Ishikawa (cell line): ENCODE measurements at regions not wholly inside any gene's neighbourhood (a gene's known extent, or its start where the extent isn't known, plus 50 kb on each side); places are given as distances from the start of the nearest gene placed in this dataset.

Source experiments
- CEBPB ChIP-seq: IDR thresholded peaks from 2 replicates; pipeline ENCODE4 v1.6.1; 2012
- CREB1 ChIP-seq: IDR thresholded peaks from 2 replicates; pipeline ENCODE4 v1.6.1; 2012; ENCODE audit warnings: low read depth
- EGR1 ChIP-seq: IDR thresholded peaks from 2 replicates; pipeline ENCODE4 v1.6.1; 2012
- EP300 ChIP-seq: IDR thresholded peaks from 2 replicates; pipeline ENCODE4 v1.6.1; 2012; ENCODE audit warnings: borderline replicate concordance
- FOXM1 ChIP-seq: IDR thresholded peaks from 2 replicates; pipeline ENCODE4 v1.6.1; 2012; ENCODE audit warnings: low read depth, borderline replicate concordance
- NFIC ChIP-seq: IDR thresholded peaks from 2 replicates; pipeline ENCODE4 v1.6.1; 2012
- RAD21 ChIP-seq: IDR thresholded peaks from 2 replicates; pipeline ENCODE4 v1.6.1; 2012; ENCODE audit warnings: low read depth
- TAF1 ChIP-seq: IDR thresholded peaks from 2 replicates; pipeline ENCODE4 v1.6.1; 2012; ENCODE audit warnings: low read depth, mild to moderate bottlenecking
- TCF12 ChIP-seq: IDR thresholded peaks from 2 replicates; pipeline ENCODE4 v1.6.1; 2012; ENCODE audit warnings: low read depth
- TEAD4 ChIP-seq: IDR thresholded peaks from 2 replicates; pipeline ENCODE4 v1.6.1; 2012
- YY1 ChIP-seq: IDR thresholded peaks from 2 replicates; pipeline ENCODE4 v1.6.1; 2012; ENCODE audit warnings: low read depth
- ZBTB7A ChIP-seq: IDR thresholded peaks from 2 replicates; pipeline ENCODE4 v1.6.1; 2012; ENCODE audit warnings: low read depth
- TF ChIP-seq, protein P1 (sequence below): IDR thresholded peaks from 2 replicates; pipeline ENCODE4 v1.6.1; 2012; ENCODE audit warnings: low read depth, mild to moderate bottlenecking
- TF ChIP-seq, protein P2 (sequence below): IDR thresholded peaks from 2 replicates; pipeline ENCODE4 v1.6.1; 2012
- TF ChIP-seq, protein P3 (sequence below): IDR thresholded peaks from 2 replicates; pipeline ENCODE4 v1.6.1; 2012

DNA sequence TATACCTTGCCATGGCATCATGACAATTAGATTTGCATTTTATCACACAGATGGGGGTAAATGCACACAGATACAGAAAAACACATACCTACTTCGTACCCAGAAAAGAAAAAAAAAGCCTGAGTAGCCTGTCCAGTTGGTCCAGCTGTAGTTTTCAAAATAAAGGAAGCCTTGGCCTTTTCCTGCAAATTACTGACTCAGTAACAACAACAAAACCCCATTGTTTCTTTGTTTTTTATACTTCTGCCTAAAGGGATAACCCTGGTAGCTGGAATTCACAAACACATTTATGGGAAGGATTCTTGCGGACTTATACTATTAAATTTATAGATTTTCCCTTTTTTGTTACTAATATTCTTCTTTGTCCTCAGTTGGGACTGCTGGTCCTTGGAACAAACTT is 156.4 kb upstream of the PCDH10 start:
- TF ChIP-seq, protein P1, sequence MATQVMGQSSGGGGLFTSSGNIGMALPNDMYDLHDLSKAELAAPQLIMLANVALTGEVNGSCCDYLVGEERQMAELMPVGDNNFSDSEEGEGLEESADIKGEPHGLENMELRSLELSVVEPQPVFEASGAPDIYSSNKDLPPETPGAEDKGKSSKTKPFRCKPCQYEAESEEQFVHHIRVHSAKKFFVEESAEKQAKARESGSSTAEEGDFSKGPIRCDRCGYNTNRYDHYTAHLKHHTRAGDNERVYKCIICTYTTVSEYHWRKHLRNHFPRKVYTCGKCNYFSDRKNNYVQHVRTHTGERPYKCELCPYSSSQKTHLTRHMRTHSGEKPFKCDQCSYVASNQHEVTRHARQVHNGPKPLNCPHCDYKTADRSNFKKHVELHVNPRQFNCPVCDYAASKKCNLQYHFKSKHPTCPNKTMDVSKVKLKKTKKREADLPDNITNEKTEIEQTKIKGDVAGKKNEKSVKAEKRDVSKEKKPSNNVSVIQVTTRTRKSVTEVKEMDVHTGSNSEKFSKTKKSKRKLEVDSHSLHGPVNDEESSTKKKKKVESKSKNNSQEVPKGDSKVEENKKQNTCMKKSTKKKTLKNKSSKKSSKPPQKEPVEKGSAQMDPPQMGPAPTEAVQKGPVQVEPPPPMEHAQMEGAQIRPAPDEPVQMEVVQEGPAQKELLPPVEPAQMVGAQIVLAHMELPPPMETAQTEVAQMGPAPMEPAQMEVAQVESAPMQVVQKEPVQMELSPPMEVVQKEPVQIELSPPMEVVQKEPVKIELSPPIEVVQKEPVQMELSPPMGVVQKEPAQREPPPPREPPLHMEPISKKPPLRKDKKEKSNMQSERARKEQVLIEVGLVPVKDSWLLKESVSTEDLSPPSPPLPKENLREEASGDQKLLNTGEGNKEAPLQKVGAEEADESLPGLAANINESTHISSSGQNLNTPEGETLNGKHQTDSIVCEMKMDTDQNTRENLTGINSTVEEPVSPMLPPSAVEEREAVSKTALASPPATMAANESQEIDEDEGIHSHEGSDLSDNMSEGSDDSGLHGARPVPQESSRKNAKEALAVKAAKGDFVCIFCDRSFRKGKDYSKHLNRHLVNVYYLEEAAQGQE = no peak
- TF ChIP-seq FOXM1 = no peak
- no peak for TF ChIP-seq ZBTB7A

DNA sequence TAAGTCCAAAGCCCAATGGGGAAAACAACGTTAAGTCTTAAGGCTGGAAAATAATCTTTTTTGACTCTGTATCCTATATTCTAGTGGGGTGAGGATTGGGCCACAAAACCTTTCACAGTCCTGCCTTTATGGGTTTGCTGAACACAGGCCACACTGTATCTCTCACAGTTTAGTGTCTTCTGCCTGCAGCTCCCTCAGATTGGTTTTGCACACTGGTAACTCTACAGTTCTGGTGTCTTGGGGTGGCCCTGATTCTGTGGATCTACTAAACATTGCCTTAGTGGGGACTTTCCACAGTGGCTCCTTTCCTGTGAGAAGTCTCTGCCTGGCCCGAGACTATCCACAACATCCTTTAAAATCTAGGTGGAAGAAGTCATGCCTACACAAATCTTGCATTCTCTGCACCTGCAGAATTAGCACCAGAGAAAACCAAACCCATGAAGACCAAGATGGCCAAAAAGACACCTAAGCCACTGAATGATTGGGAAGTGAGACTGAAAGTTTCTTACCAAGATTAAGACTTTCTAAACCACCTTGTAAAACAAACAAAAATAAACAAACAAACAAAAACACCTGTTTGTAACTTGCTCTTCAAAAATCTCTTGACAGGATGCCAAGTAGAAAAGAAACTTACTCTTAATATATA is 150.4 kb upstream of the PCDH10 start:
- no peak for TF ChIP-seq EGR1

DNA sequence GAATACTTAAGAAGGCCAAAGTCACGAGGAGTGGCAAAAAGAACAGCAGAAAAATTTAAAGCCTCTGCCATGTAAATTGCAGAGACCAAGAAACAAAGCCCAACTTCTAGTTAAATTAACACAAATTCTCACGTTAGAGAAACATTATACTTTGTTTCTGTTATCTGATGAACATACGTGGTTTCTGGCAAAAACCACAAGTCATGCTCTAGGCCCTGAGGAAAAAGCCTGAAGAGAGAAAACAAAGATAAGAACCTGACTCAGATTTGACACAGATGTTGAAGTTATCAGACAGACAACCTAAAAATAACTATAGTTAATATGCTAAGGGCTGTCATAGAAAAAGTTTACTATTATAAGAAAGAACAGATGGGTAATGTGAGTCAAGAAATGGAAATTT is 149.1 kb upstream of the PCDH10 start:
- TF ChIP-seq TAF1 (no peak), CREB1 (no peak), ZBTB7A (no peak), NFIC (no peak), FOXM1 (no peak), TCF12 (no peak), RAD21 (no peak), EP300 (no peak), YY1 (no peak), CEBPB (no peak), TEAD4 (no peak), EGR1 (no peak)
- TF ChIP-seq, protein P1 = no peak
- TF ChIP-seq, protein P2, sequence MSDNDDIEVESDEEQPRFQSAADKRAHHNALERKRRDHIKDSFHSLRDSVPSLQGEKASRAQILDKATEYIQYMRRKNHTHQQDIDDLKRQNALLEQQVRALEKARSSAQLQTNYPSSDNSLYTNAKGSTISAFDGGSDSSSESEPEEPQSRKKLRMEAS = no peak
- TF ChIP-seq, protein P3, sequence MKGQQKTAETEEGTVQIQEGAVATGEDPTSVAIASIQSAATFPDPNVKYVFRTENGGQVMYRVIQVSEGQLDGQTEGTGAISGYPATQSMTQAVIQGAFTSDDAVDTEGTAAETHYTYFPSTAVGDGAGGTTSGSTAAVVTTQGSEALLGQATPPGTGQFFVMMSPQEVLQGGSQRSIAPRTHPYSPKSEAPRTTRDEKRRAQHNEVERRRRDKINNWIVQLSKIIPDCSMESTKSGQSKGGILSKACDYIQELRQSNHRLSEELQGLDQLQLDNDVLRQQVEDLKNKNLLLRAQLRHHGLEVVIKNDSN = no peak

DNA sequence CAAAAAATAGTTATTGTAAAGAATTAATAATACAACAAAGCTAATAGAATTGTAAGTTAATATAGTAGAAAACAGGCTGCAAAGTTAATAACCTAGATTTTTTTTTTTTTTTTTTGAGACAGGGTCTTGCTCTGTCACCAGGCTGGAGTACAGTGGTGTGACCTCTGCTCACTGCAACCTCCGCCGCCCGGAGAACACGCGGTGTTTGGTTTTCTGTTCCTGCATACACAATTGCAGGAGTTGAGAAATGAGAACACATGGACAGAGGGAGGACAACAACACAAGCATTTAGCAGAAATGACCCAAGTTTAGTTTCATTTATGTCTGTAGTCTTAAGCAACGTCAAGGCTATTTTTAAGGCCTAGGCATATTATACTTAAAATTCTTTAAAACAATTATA is 145.9 kb upstream of the PCDH10 start:
- no peak for TF ChIP-seq YY1
- TF ChIP-seq, protein P1 = no peak

DNA sequence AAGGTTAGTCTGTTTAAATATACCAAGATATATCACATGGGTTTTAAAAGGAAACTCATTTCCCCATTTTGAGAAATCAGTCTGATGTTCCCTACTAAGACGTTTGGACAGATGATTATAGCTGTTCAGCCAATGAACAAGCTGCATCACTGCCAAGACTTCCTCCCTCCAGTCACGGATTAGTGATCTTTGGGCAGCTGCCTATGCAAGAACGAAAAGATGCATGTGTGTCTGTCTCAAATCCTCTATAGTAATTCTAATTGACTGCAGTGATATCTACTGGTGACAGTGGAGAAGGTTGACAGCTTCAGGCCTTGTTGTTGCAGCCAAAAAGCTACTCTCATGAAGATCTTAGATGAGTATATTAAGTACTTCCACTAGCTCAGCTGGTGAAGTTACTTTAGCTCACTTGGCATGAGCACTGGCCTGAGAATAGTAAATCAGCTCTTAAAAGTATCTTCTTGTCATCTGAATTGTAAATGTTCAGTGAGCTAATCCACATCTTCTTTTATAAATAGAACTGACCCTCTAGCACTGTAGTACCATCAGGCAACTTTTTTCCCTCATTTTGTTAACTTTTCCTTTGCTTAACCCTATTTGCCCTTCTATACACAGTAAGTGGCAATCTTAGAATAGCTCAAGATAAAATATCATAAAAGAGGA is 134.5 kb upstream of the PCDH10 start:
- TF ChIP-seq CREB1 (no peak), RAD21 (no peak), ZBTB7A (no peak), TEAD4 (no peak), CEBPB (no peak), YY1 (no peak)
- TF ChIP-seq, protein P2 = no peak
- TF ChIP-seq, protein P1 = no peak
